ENCODE measurements at regions not wholly inside any gene's neighbourhood (a gene's known extent, or its start where the extent isn't known, plus 50 kb on each side); places are given as distances from the start of the nearest gene placed in this dataset.

GRCh38 chr20:43398676-43399324 lies 58.9 kb upstream of the SRSF6 start:
- no peak overlapping the region for H3K27ac ChIP-seq (ENCODE audit: low read depth in 1 of 2, low read length in 2 of 2)
- no peaks in the 10 kb centered on the region for H3K4me1 ChIP-seq (ENCODE audit: control insufficient read depth in 4 of 4, insufficient read depth in 4 of 4, low read length in 3 of 4)
- H3K9me3 ChIP-seq (ENCODE audit: control insufficient read depth in 4 of 4, low read length in 3 of 4) = no peaks in the 10 kb centered on the region
- no peak overlapping the region for H3K4me3 ChIP-seq (ENCODE audit: low read depth in 1 of 3, low read length in 3 of 3)
- H3K9ac ChIP-seq (ENCODE audit: low read depth in 1 of 2, low read length in 2 of 2) = no peak overlapping the region
- DNase-seq (ENCODE audit: low spot score) = no peak
- WGBS = 78% methylated on average over 8 of the region's 8 CpGs
- peaks cover 0 to 5% (median 0%) of the 10 kb centered on the region in 4 donors for H3K27me3 ChIP-seq (ENCODE audit: control insufficient read depth in 4 of 4, insufficient read depth in 4 of 4, low read length in 3 of 4)
- no peak for TF ChIP-seq JUND (IDR thresholded peaks at IDR 0.05)
- TF ChIP-seq ATF3 (IDR thresholded peaks at IDR 0.05) = no peak
- TF ChIP-seq REST (IDR thresholded peaks at IDR 0.05) = no peak
- no peak for TF ChIP-seq TAF1 (conservative IDR thresholded peaks at IDR 0.05)
- no peak for TF ChIP-seq MAX (IDR thresholded peaks at IDR 0.05)
- TF ChIP-seq EGR1 (IDR thresholded peaks at IDR 0.05; ENCODE audit: low read depth in 2 of 2) = no peak
- no peak for TF ChIP-seq HNF4G (IDR thresholded peaks at IDR 0.05)
- TF ChIP-seq YY1 (IDR thresholded peaks at IDR 0.05) = no peak
- TF ChIP-seq NR2F2 (IDR thresholded peaks at IDR 0.05) = no peak
- no peak for TF ChIP-seq FOXA2 (IDR thresholded peaks at IDR 0.05)
- no peak for TF ChIP-seq GABPA (IDR thresholded peaks at IDR 0.05 in 1 of 2, conservative IDR thresholded peaks at IDR 0.05 in 1 of 2)
- no peak for TF ChIP-seq CTCF (IDR thresholded peaks at IDR 0.05; ENCODE audit: low read depth, low read length, missing input control)
- no peak for TF ChIP-seq HNF4A (conservative IDR thresholded peaks at IDR 0.05)
- no peaks in the 10 kb centered on the region for H3K36me3 ChIP-seq (ENCODE audit: control insufficient read depth in 4 of 4, insufficient read depth in 3 of 4, low read depth in 1 of 4, low read length in 3 of 4)

- Histone ChIP-seq H3K9ac (ENCODE audit: low read depth in 1 of 2, low read length in 2 of 2) (no peak overlapping the region), H3K4me1 (ENCODE audit: control insufficient read depth in 4 of 4, insufficient read depth in 4 of 4, low read length in 3 of 4) (no peaks in the 10 kb centered on the region), H3K4me3 (ENCODE audit: low read depth in 1 of 3, low read length in 3 of 3) (no peak overlapping the region), H3K36me3 (ENCODE audit: control insufficient read depth in 4 of 4, insufficient read depth in 3 of 4, low read depth in 1 of 4, low read length in 3 of 4) (no peaks in the 10 kb centered on the region), H3K27me3 (ENCODE audit: control insufficient read depth in 4 of 4, insufficient read depth in 4 of 4, low read length in 3 of 4) (peaks cover 0 to 6% (median 2%) of the 10 kb centered on the region in 4 donors), H3K9me3 (ENCODE audit: control insufficient read depth in 4 of 4, low read length in 3 of 4) (peaks cover 0 to 3% (median 0%) of the 10 kb centered on the region in 4 donors), H3K27ac (ENCODE audit: low read depth in 1 of 2, low read length in 2 of 2) (no peak overlapping the region)
- TF ChIP-seq NR2F2 (IDR thresholded peaks at IDR 0.05) = no peak
- TF ChIP-seq TAF1 (conservative IDR thresholded peaks at IDR 0.05) = no peak
- no peak for TF ChIP-seq REST (IDR thresholded peaks at IDR 0.05)
- no peak for TF ChIP-seq GABPA (IDR thresholded peaks at IDR 0.05 in 1 of 2, conservative IDR thresholded peaks at IDR 0.05 in 1 of 2)
- no peak for TF ChIP-seq EGR1 (IDR thresholded peaks at IDR 0.05; ENCODE audit: low read depth in 2 of 2)
- no peak for TF ChIP-seq RAD21 (IDR thresholded peaks at IDR 0.05)
- TF ChIP-seq HNF4A (conservative IDR thresholded peaks at IDR 0.05) = no peak
- no peak for DNase-seq (ENCODE audit: low spot score)
- whole genome bisulfite sequencing = 80% methylated on average over 2 of the region's 2 CpGs
Measured at GRCh38 chr20:43397147-43397546, 60.5 kb upstream of the SRSF6 start.
